CD4-positive, alpha-beta T cell (primary cell): ENCODE measurements at regions not wholly inside any gene's neighbourhood (a gene's known extent, or its start where the extent isn't known, plus 50 kb on each side); places are given as distances from the start of the nearest gene placed in this dataset.

ENCODE experiments used
- ATAC-seq: fragments of 200-7000 bp; cut with Tn5 transposase; one replicate; pipeline ENCODE4 v1.10.0; 2022; ENCODE audit warnings: mild to moderate bottlenecking; ENCODE audit not compliant: poor library complexity
- CTCF ChIA-PET: fragments of 350-600 bp; sonication (Branson Sonifier 250); formaldehyde crosslinking; loops from one replicate; lab custom pipeline; 2021; ENCODE audit warnings: antibody characterized with exemption, inconsistent platforms; lab: Charles Lee
- POLR2A ChIA-PET: fragments of 350-600 bp; sonication (Branson Sonifier 250); formaldehyde crosslinking; loops from one replicate; lab custom pipeline; 2021; ENCODE audit warnings: antibody characterized with exemption, inconsistent platforms; lab: Charles Lee
- DNase-seq, 14 experiments: peaks; one replicate each; pipeline ENCODE4 v3.0.0-alpha.2; 2013 to 2020; ENCODE audit warnings: mixed read lengths in 2 of 14
- H3K27ac ChIP-seq, 2 donors: one replicate each; pipeline versions ENCODE4 v1.5.1 to v1.7.0; 2013; ENCODE audit warnings: low read length in 2 of 2, low read depth in 1 of 2, mild to moderate bottlenecking in 1 of 2
- H3K27me3 ChIP-seq, 2 experiments: 1 replicate in 1 of 2; 2 replicates in 1 of 2; pipeline versions ENCODE4 v1.6.1 to v1.7.0; 2013; ENCODE audit warnings: low read length in 2 of 2, control low read depth in 1 of 2, mild to moderate bottlenecking in 1 of 2, moderate library complexity in 1 of 2; ENCODE audit not compliant: insufficient read depth in 2 of 2, control insufficient read depth in 1 of 2
- H3K36me3 ChIP-seq: one replicate; pipeline ENCODE4 v1.6.1; 2013; ENCODE audit warnings: low read length, control low read depth; ENCODE audit not compliant: insufficient read depth
- H3K4me1 ChIP-seq: one replicate; pipeline ENCODE4 v1.6.1; 2013; ENCODE audit warnings: low read length, control low read depth; ENCODE audit not compliant: insufficient read depth
- H3K4me3 ChIP-seq: one replicate; pipeline ENCODE4 v1.5.1; 2013; ENCODE audit warnings: mild to moderate bottlenecking, low read length, moderate library complexity
- H3K9me3 ChIP-seq, 2 experiments: 1 replicate in 1 of 2; 2 replicates in 1 of 2; pipeline versions ENCODE4 v1.6.1 to v1.7.0; 2013; ENCODE audit warnings: low read length in 2 of 2, mild to moderate bottlenecking in 2 of 2, control low read depth in 1 of 2, moderate library complexity in 1 of 2; ENCODE audit not compliant: control insufficient read depth in 1 of 2, insufficient read depth in 1 of 2
- H3K27ac Mint-ChIP-seq: one replicate; pipeline ENCODE4 v1.8.0; 2020; ENCODE audit warnings: mixed read lengths
- H3K27me3 Mint-ChIP-seq: one replicate; pipeline ENCODE4 v1.8.0; 2021; ENCODE audit warnings: mixed read lengths
- H3K36me3 Mint-ChIP-seq: one replicate; pipeline ENCODE4 v1.8.0; 2021; ENCODE audit warnings: low read depth, mixed read lengths
- H3K4me1 Mint-ChIP-seq: one replicate; pipeline ENCODE4 v1.8.0; 2021; ENCODE audit warnings: low read depth, mixed read lengths
- H3K4me3 Mint-ChIP-seq: one replicate; pipeline ENCODE4 v1.8.0; 2020; ENCODE audit warnings: mild to moderate bottlenecking, mixed read lengths
- H3K9me3 Mint-ChIP-seq: one replicate; pipeline ENCODE4 v1.8.0; 2020; ENCODE audit warnings: mixed read lengths
- intact Hi-C, 2 experiments: fragments of 100-400 bp; cut with DNase I in 1 of 2; cut with micrococcal nuclease in 1 of 2; formaldehyde crosslinking; loops; one replicate each; pipeline versions ENCODE4 v1.15.1 to v1.9.0; 2023 to 2025; cut with DNase I, micrococcal nuclease
- TF ChIP-seq, protein P1 (sequence below): fragments of 200-600 bp; IDR thresholded peaks from one replicate; pipeline ENCODE4 v1.8.0; 2022; ENCODE audit warnings: antibody characterized with exemption, mild to moderate bottlenecking

DNA sequence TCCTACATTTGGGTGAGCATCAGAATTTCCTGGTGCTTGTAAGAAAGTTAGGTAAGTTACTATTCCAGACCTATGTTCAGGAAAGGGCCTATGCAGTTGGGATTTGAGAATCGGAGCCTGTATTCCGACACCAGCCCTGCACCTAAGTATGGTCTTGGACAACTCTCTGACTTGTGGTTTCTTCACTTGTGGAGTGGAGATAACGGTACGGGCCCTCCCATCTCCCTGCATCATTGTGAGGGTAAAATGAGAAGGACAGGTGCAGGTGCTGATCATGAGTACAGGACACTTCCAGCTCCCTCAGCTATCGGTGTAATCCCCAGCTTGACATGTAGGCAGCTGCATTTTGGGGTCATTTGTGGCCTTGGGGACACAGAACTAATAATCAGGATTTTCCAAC, 138.3 kb upstream of the NAMPT start:
- H3K36me3 Mint-ChIP-seq = no peaks in the 10 kb centered on the region
- Histone ChIP-seq H3K4me1 (peaks cover 9% of the 10 kb centered on the region), H3K27me3 (no peaks in the 10 kb centered on the region), H3K27ac (no peak overlapping the region), H3K4me3 (no peak overlapping the region), H3K9me3 (no peaks in the 10 kb centered on the region), H3K36me3 (no peaks in the 10 kb centered on the region)
- H3K9me3 Mint-ChIP-seq = no peaks in the 10 kb centered on the region
- peaks cover 10% of the 10 kb centered on the region for H3K4me1 Mint-ChIP-seq
- ATAC-seq (no peak), DNase-seq (no peak)
- TF ChIP-seq, protein P1, sequence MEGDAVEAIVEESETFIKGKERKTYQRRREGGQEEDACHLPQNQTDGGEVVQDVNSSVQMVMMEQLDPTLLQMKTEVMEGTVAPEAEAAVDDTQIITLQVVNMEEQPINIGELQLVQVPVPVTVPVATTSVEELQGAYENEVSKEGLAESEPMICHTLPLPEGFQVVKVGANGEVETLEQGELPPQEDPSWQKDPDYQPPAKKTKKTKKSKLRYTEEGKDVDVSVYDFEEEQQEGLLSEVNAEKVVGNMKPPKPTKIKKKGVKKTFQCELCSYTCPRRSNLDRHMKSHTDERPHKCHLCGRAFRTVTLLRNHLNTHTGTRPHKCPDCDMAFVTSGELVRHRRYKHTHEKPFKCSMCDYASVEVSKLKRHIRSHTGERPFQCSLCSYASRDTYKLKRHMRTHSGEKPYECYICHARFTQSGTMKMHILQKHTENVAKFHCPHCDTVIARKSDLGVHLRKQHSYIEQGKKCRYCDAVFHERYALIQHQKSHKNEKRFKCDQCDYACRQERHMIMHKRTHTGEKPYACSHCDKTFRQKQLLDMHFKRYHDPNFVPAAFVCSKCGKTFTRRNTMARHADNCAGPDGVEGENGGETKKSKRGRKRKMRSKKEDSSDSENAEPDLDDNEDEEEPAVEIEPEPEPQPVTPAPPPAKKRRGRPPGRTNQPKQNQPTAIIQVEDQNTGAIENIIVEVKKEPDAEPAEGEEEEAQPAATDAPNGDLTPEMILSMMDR = no peak
- H3K4me3 Mint-ChIP-seq = no peak overlapping the region
- intact Hi-C loops = no loop called here
- POLR2A ChIA-PET = no interaction called here
- CTCF ChIA-PET = no interaction called here
- H3K27me3 Mint-ChIP-seq = peaks cover 12% of the 10 kb centered on the region
- H3K27ac Mint-ChIP-seq = no peak overlapping the region

DNA sequence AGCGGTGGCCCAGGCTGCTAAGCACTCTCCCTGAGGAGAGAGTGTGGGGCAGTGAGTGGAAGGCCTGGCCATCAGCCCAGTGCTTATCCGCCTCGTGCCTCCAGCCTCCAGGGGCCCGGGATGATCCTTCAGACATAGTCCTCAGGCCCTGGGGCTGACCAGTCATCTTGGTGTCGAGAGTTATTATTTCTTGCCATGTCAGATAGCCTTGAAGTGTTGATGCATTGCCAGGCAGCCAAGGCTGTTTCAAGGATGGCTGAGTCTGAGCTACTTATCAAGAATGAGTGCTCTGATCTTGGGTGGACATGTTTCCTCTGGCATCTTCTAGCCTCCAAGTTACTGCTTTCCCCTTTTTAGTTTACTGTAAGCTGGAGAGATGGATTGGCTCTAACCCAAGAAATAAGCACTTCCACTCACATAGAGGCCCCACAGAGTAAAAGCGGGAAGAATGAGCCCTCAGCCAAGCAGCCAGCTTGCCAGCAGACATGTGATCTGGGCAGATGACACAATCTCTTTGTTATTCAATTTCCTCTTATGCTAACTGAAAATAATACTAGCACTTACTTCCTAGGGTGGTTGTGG, 136.5 kb upstream of the NAMPT start:
- Mint-ChIP-seq H3K4me3 (no peak overlapping the region), H3K36me3 (no peaks in the 10 kb centered on the region), H3K27me3 (peaks cover 16% of the 10 kb centered on the region), H3K9me3 (peaks cover 4% of the 10 kb centered on the region), H3K4me1 (peaks cover 10% of the 10 kb centered on the region), H3K27ac (no peak overlapping the region)
- no peak overlapping the region for H3K4me3 ChIP-seq
- no peak for ATAC-seq
- TF ChIP-seq, protein P1 = no peak
- H3K36me3 ChIP-seq = no peaks in the 10 kb centered on the region
- H3K27me3 ChIP-seq = no peaks in the 10 kb centered on the region
- peak in 2 of 14 experiments; percentile 47 to 48 for DNase-seq
- CTCF ChIA-PET = no interaction called here
- intact Hi-C loops = no loop called here
- H3K9me3 ChIP-seq = peaks cover 0 to 7% of the 10 kb centered on the region in 2 experiments
- POLR2A ChIA-PET = no interaction called here
- H3K4me1 ChIP-seq = peaks cover 9% of the 10 kb centered on the region
- no peak overlapping the region for H3K27ac ChIP-seq

GRCh38 chr7:106420736-106421135, 136.0 kb upstream of the NAMPT start:
- Histone ChIP-seq H3K4me3 (no peak overlapping the region), H3K4me1 (peaks cover 9% of the 10 kb centered on the region), H3K9me3 (peaks cover 0 to 13% of the 10 kb centered on the region in 2 experiments), H3K27ac (no peak overlapping the region), H3K27me3 (no peaks in the 10 kb centered on the region), H3K36me3 (no peaks in the 10 kb centered on the region)
- Mint-ChIP-seq H3K9me3 (peaks cover 6% of the 10 kb centered on the region), H3K36me3 (no peaks in the 10 kb centered on the region), H3K27ac (no peak overlapping the region), H3K4me1 (peaks cover 10% of the 10 kb centered on the region), H3K4me3 (no peak overlapping the region), H3K27me3 (peaks cover 18% of the 10 kb centered on the region)
- DNase-seq (no peak), ATAC-seq (no peak)
- ChIA-PET POLR2A (no interaction called here), CTCF (no interaction called here)
- intact Hi-C loops = no loop called here
- TF ChIP-seq, protein P1 = no peak
